NB4 (cell line): ENCODE measurements at regions not wholly inside any gene's neighbourhood (a gene's known extent, or its start where the extent isn't known, plus 50 kb on each side); places are given as distances from the start of the nearest gene placed in this dataset.
A peak's percentile ranks its signal among the peaks of the same experiment; 100 is the strongest.

Experiments
- DNase-seq: peaks from one replicate; pipeline ENCODE4 v3.0.0; 2010; ENCODE audit warnings: low read depth
- H3K4me3 ChIP-seq: one replicate; pipeline ENCODE4 v1.5.1; 2011; ENCODE audit warnings: mild to moderate bottlenecking, low read depth, low read length, moderate library complexity
- MYC ChIP-seq: IDR thresholded peaks from 2 replicates; pipeline ENCODE4 v1.6.1; 2011; ENCODE audit warnings: low read depth, low read length
- POLR2A ChIP-seq: IDR thresholded peaks from 2 replicates; pipeline ENCODE4 v1.6.1; 2011; ENCODE audit warnings: mild to moderate bottlenecking; ENCODE audit not compliant: insufficient read length; ENCODE audit errors: extremely low read depth
- TF ChIP-seq, protein P1 (sequence below): IDR thresholded peaks from one replicate; pipeline ENCODE4 v1.5.1; 2012; ENCODE audit warnings: low read depth, low read length
- TF ChIP-seq, protein P2 (sequence below): IDR thresholded peaks from 2 replicates; pipeline ENCODE4 v1.6.1; 2011; ENCODE audit warnings: low read depth, low read length

DNA sequence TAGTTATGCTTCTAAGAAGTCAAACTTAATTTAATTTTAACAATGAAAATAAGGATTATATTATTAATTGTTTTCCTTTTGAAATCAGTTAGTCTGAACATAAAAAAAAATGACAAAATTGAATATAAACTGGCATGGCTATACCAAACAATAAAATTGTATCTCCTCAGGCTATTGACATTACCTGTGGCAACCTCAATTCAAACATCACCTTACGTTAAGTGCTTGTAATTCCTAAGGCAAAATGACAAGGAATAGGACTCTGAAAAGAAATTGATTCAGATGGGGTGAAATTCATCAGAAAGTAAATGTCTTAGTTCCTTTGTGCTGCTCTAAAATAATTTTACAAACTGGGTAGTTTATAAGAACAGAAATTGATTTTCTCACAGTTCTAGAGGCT, 89.5 kb downstream of the SLITRK6 start:
- TF ChIP-seq POLR2A (no peak), MYC (no peak)
- TF ChIP-seq, protein P1, sequence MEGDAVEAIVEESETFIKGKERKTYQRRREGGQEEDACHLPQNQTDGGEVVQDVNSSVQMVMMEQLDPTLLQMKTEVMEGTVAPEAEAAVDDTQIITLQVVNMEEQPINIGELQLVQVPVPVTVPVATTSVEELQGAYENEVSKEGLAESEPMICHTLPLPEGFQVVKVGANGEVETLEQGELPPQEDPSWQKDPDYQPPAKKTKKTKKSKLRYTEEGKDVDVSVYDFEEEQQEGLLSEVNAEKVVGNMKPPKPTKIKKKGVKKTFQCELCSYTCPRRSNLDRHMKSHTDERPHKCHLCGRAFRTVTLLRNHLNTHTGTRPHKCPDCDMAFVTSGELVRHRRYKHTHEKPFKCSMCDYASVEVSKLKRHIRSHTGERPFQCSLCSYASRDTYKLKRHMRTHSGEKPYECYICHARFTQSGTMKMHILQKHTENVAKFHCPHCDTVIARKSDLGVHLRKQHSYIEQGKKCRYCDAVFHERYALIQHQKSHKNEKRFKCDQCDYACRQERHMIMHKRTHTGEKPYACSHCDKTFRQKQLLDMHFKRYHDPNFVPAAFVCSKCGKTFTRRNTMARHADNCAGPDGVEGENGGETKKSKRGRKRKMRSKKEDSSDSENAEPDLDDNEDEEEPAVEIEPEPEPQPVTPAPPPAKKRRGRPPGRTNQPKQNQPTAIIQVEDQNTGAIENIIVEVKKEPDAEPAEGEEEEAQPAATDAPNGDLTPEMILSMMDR = no peak
- TF ChIP-seq, protein P2, sequence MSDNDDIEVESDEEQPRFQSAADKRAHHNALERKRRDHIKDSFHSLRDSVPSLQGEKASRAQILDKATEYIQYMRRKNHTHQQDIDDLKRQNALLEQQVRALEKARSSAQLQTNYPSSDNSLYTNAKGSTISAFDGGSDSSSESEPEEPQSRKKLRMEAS = no peak
- no peak for DNase-seq
- H3K4me3 ChIP-seq = no peak overlapping the region

DNA sequence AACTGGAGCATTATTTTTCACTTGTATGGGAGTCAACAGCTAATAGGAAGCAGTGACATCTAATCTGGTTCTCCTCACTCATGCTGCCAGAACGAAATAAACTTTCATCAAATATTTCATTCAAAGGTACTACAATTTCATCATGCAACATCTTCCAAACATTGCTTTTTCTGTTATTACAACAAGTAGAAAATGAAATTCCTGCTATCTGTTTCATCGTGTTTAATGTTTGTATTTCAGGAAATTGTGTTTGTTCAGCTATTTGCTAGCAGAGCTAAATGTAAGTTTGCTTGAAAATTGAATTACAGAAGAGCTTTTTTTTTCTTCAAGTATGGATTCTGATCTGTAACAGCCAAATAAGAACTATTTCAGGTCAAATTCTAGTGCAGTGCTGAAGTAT, 90.1 kb downstream of the SLITRK6 start:
- H3K4me3 ChIP-seq = no peak overlapping the region
- TF ChIP-seq, protein P2 = no peak
- TF ChIP-seq, protein P1 = no peak
- TF ChIP-seq POLR2A (no peak), MYC (no peak)
- no peak for DNase-seq

DNA sequence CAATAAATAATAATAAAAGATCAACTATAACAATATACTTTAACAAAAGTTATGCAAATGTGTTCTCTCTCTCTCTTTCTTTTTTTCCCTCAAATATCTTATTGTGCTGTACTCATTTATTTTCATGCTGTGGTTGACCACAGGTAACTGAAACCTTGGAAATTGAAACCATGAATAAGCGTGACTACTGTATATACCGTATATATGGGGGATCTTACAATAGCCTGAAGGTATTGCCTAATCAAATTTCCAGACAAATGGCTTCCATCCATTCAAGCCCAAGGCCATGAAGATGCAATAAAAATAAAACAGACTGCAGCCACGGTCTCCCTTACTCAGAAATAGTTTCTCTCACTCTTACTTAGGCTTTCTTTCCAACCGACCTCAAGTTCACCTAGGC, 98.3 kb downstream of the SLITRK6 start:
- TF ChIP-seq, protein P1 = no peak
- TF ChIP-seq, protein P2 = no peak
- TF ChIP-seq POLR2A = no peak
- TF ChIP-seq MYC = no peak
- DNase-seq = no peak
- H3K4me3 ChIP-seq = no peak overlapping the region

DNA sequence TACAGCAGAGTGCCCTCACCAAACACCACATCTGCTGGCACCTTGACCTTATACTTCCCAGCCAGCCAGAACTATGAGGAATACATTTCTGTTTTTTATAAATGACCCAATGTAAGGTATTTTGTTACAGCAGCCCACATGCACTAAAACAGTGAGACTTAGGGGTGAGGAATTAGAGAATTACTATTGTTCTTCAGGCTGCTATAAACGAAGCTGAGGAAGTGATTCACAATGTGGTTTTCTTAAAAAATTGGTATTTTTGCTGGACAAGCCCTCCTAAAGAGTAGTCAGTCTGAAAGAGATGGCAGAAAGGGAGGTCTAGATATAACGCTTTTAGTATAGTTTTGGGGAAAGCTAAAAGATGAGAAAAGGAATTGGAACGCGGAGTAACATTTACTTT, 101.0 kb downstream of the SLITRK6 start:
- no peak overlapping the region for H3K4me3 ChIP-seq
- TF ChIP-seq, protein P1 = no peak
- no peak for TF ChIP-seq MYC
- TF ChIP-seq POLR2A = no peak
- TF ChIP-seq, protein P2 = no peak
- DNase-seq = no peak

DNA sequence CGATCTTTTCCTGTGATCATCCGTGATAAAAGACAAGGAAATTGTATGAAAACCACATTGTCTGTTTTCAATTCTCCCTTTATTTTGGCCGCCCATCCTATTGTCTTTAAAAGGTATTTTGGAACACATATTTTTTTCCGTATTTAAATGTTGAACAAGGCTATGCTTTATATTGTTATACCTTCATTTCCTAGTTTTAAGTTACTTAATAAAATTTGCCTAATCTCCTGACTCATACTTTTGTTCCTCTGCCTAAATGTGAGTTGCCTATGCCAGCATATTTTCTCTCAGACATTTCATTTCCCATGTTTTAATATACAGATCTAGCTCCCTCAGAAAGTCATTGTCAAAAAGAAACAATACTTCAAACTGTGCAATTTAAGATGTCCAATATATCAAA, 104.2 kb downstream of the SLITRK6 start:
- no peak for DNase-seq
- TF ChIP-seq, protein P1 = no peak
- TF ChIP-seq POLR2A = no peak
- TF ChIP-seq, protein P2 = no peak
- TF ChIP-seq MYC = no peak
- H3K4me3 ChIP-seq = no peak overlapping the region

DNA sequence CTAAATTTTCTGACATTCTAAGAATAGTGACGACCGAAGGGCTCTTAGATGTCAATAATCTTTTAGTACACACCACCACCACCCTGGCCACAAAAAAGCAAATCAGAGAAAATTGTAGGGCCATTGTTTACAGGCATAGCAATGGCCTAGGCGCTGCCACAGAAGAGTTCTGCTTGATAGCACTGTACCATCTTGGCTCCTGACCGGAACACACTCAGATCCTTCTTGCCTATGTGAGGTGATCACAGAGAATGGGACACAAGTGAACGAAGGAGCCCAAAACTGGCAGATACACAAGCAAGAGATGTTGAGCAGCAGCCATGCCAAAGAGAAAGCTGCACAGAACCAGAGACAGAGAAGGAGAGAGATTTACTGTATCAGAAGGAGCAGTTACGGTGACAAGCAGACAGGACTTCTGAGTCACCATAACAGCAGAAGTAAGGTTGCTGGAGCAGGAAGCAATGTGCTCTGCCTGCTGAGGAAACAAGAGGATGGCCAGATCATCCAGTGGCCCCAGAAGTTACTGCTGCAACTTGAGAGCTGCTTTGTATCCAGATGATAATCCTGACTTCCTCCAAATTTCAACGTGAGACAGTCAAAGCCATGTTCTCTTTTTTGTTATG, 105.2 kb downstream of the SLITRK6 start:
- TF ChIP-seq, protein P2 = no peak
- TF ChIP-seq, protein P1 = no peak
- TF ChIP-seq POLR2A (no peak), MYC (no peak)
- no peak overlapping the region for H3K4me3 ChIP-seq
- peak; percentile 4 for DNase-seq
